ENCODE measurements at regions not wholly inside any gene's neighbourhood (a gene's known extent, or its start where the extent isn't known, plus 50 kb on each side); places are given as distances from the start of the nearest gene placed in this dataset.

GRCh38 chr7:116310141-116310540 lies 99.8 kb downstream of the TES start:
- no peak overlapping the region for H3K4me3 ChIP-seq
- no peak overlapping the region for H3K27ac ChIP-seq

- no peak overlapping the region for H3K27ac ChIP-seq
- no peak overlapping the region for H3K4me3 ChIP-seq
Measured at GRCh38 chr7:116311259-116311658, 100.9 kb downstream of the TES start.

DNA sequence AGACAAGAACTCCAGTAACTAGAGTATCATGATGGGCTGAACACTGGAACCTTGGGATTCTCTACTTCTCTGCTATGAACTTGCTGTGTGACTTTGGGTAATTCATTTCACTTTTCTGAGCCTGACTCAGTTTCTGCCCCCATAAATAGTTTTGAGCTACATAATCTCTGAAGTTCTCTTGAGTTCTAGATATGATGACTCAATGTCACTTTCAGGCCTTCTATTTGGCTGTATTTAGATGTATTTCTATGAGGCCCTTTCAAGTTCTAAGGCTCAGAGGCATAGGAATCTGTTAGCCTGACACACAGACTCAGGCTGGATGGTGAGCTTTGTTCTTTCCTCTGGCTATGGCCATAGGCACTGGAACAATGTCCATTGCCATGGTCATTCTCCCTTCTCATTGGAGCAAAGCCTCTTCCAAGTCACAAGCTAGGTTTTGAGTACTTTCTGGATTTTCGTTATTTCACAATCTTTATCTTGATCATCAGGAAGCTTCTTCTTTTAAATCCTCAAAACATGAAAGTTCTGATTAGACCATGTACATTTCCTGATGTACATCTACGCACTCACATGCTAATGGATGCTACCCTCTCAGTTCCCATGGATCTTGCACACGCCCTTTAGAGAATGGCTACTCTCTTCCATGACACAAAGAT lies 101.6 kb downstream of the TES start:
- H3K27ac ChIP-seq = no peak overlapping the region
- no peak overlapping the region for H3K4me3 ChIP-seq

GRCh38 chr7:116315293-116315692 lies 105.0 kb downstream of the TES start:
- H3K27ac ChIP-seq = peak overlapping the region in 12 of 21 experiments; percentile 10 to 82 (median 64)
- no peak overlapping the region for H3K4me3 ChIP-seq

DNA sequence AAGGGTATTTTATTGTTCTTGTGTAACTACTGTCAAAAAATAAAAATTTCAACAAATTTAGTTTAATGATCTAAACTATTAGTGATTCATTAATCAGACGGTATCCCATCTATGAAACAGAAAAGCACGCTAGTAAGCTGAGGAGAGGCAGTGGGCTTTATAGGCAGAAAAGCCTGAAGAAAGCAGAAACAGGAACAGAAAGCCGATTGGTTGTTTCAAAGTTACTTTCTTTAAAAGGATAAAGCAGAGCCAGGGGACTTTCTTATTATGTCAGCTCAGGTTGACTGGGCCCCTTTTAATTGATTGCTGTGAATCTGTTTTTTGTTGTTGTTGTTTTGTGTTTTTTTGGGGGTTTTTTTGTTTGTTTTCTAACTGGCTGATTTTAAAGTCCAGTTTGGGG lies 105.5 kb downstream of the TES start:
- peak overlapping the region in 18 of 21 experiments; percentile 7 to 82 (median 60) for H3K27ac ChIP-seq
- no peak overlapping the region for H3K4me3 ChIP-seq

GRCh38 chr7:116316838-116317628 lies 106.7 kb downstream of the TES start:
- peak overlapping the region in 19 of 21 experiments; percentile 7 to 82 (median 62) for H3K27ac ChIP-seq
- no peak overlapping the region for H3K4me3 ChIP-seq

DNA sequence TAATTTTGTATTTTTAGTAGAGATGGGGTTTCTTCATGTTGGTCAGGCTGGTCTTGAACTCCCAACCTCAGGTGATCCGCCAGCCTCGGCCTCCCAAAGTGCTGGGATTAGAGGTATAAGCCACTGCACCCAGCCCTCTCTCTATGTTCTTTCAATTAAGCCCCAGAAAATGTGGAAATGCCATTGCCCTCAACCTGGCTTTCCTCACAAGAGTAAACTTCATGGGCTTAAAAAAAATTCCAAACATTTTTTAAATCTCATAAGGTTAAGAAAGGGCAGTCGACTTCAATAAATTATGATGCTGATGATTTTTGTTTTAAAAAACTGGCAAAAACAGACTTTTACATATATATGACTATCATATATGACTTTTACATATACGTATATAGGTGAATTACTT lies 107.6 kb downstream of the TES start:
- Histone ChIP-seq H3K4me3 (no peak overlapping the region), H3K27ac (peak overlapping the region in 15 of 21 experiments; percentile 7 to 81 (median 53))

- H3K27ac ChIP-seq = no peak overlapping the region
- H3K4me3 ChIP-seq = no peak overlapping the region
Measured at GRCh38 chr7:116322541-116322940, 112.2 kb downstream of the TES start.

DNA sequence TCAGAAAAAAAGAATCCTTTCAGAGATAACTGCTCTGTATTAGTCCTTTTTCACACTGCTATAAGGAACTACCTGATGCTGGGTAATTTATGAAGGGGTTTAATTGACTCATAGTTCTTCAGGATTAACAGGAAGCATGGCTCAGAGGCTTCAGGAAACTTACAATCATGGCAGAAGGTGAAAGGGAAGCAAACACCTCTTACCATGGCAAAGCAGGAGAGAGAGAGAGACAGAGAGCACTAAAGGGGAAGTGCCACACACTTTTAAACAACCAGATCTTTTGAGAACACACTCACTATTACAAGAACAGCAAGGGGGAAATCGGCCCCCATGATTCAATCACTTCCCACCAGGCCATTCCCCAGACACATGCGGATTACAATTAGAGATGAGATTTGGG lies 114.2 kb downstream of the TES start:
- Histone ChIP-seq H3K4me3 (no peak overlapping the region), H3K27ac (no peak overlapping the region)

DNA sequence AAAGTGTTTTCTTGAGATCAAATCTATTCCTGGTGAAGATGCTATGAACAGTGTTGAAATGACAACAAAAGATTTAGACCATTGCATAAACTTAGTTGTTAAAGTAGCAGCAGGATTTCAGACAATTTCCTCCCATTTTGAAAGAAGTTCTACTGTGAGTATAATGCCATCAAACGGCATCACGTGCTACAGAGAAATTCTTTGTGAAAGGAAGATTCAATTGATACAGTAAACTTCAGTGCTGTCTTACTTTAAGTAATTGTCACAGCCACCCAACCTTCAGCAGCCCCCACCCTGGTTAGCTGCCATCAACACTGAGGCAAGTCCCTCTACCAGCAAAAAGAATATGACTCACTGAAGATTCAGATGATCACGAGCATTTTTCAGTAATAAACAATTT lies 115.2 kb downstream of the TES start:
- Histone ChIP-seq H3K4me3 (no peak overlapping the region), H3K27ac (no peak overlapping the region)

DNA sequence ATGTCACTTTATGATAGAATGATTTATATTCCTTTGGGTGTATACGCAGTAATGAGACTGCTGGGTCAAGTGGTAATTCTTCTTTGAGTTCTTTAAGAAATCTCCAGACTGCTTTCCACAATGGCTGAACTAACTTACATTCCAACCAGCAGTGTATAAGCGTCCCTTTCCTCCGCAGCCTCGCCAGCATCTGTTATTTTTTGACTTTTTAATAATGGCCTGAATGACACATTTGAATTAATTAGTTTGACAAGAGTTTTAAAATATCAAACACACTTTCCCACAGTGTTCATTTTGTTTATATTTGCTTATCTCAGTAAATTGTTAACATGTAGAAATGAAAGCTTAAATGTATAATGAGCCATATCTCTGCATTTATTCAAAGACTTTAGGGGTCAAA lies 116.8 kb downstream of the TES start:
- Histone ChIP-seq H3K4me3 (no peak overlapping the region), H3K27ac (peak overlapping the region in 2 of 21 experiments; percentile 9 to 64)

- H3K27ac ChIP-seq = peak overlapping the region in 2 of 21 experiments; percentile 9 to 64
- no peak overlapping the region for H3K4me3 ChIP-seq
Measured at GRCh38 chr7:116327752-116328151, 117.4 kb downstream of the TES start.

GRCh38 chr7:116328161-116328560 lies 117.8 kb downstream of the TES start:
- peak overlapping the region in 2 of 21 experiments; percentile 9 to 64 for H3K27ac ChIP-seq
- H3K4me3 ChIP-seq = no peak overlapping the region

GRCh38 chr7:116329686-116330503 lies 119.6 kb downstream of the TES start:
- no peak overlapping the region for H3K4me3 ChIP-seq
- H3K27ac ChIP-seq = peak overlapping the region in 2 of 21 experiments; percentile 13 to 46

DNA sequence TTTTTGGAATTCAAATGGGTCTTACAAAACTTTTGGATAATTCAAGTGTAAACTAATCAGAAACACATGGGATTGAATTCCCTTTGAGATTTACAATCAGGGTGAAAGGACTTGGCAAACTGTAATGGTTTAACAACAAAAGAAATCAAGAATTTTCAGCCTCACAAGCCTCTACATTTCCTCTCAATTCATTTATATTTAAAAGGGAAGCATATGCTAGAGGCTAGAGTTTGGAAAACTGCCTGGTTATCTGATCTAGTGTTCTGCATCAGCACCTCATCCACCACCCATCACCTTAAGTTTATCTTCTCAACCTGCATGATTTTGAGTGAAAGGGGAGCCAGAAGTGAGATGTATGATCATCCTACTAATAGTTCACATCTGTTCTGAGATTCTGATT lies 120.7 kb downstream of the TES start:
- Histone ChIP-seq H3K27ac (no peak overlapping the region), H3K4me3 (no peak overlapping the region)

DNA sequence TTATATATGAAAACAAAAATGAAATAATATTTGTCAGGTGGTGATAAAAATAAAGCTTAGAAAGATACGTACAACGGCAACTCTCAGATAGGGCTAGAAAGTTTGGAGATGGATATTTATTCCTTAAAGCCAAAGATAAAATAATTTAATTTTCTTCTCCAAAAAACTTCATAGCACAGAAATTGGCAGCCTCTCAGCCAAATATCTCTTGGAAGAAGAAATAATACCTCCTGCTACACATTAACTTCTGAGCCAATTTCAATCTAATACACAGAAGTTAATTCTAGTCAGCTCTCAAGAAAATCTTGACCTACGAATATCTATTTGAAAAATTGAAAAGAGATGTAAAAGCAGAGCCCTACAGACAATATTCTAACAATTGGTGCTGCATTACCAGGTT lies 122.4 kb downstream of the TES start:
- H3K27ac ChIP-seq = no peak overlapping the region
- H3K4me3 ChIP-seq = no peak overlapping the region

- no peak overlapping the region for H3K4me3 ChIP-seq
- H3K27ac ChIP-seq = no peak overlapping the region
Measured at GRCh38 chr7:116334555-116334954, 124.2 kb downstream of the TES start.

GRCh38 chr7:116337018-116337417 lies 126.7 kb downstream of the TES start:
- Histone ChIP-seq H3K4me3 (no peak overlapping the region), H3K27ac (no peak overlapping the region)

DNA sequence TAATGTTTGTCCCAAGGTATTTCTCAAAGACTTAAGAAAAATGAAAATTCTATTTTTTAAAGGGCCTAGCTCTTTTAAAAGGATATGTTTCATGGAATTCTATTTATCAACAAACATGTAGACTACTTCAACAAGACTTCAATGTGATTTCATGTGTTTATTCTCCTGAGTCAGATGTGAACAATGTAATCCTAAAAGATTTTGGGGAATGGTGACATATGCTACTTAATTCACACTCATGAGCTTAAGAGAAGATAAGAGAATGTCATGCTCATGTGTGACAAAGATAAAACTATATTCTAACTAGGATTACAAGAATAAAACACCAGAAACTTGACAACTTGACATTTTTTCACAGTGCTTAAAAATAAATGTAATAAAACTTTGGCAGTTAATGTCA lies 127.5 kb downstream of the TES start:
- no peak overlapping the region for H3K27ac ChIP-seq

GRCh38 chr7:116339564-116339963 lies 129.2 kb downstream of the TES start:
- H3K27ac ChIP-seq = peak overlapping the region in 1 of 21 experiments; percentile 48
- H3K4me3 ChIP-seq = no peak overlapping the region

More for the DNA sequence above, 127.5 kb downstream of the TES start:
- no peak overlapping the region for H3K4me3 ChIP-seq

Measured in skin epidermis (tissue), 12 donors.